MCF 10A (cell line): ENCODE measurements at regions not wholly inside any gene's neighbourhood (a gene's known extent, or its start where the extent isn't known, plus 50 kb on each side); places are given as distances from the start of the nearest gene placed in this dataset.

Experiments
- BruUV-seq: library from RNA; stranded (reverse); fragments of 400-500 nt; replicated peaks from 2 replicates; lab custom pipeline; 2021; lab: Mats Ljungman, UMichigan
- CTCF ChIA-PET: fragments of 300-600 bp; sonication (Branson Sonifier 250); formaldehyde crosslinking; extraction: SDS; loops from one replicate; lab custom pipeline; 2021; ENCODE audit warnings: antibody characterized with exemption, inconsistent platforms; lab: Yijun Ruan, JAX
- POLR2A ChIA-PET: fragments of 300-600, 350-650 bp; sonication (Branson Sonifier 250); formaldehyde crosslinking; extraction: SDS; loops from one replicate; lab custom pipeline; 2020; ENCODE audit warnings: antibody characterized with exemption, inconsistent platforms; lab: Yijun Ruan, JAX
- DNase-seq: peaks from one replicate; pipeline ENCODE4 v3.0.0-alpha.2; 2018; ENCODE audit not compliant: unreplicated experiment
- H3K27ac Mint-ChIP-seq: one replicate; pipeline ENCODE4 v1.8.0; 2022; ENCODE audit warnings: mild to moderate bottlenecking, low read depth, mixed read lengths; ENCODE audit not compliant: unreplicated experiment
- H3K27me3 Mint-ChIP-seq: one replicate; pipeline ENCODE4 v1.8.0; 2022; ENCODE audit warnings: mixed read lengths; ENCODE audit not compliant: insufficient read depth, unreplicated experiment
- H3K36me3 Mint-ChIP-seq: one replicate; pipeline ENCODE4 v1.8.0; 2022; ENCODE audit warnings: mild to moderate bottlenecking, moderate library complexity, mixed read lengths; ENCODE audit not compliant: insufficient read depth, unreplicated experiment
- H3K4me1 Mint-ChIP-seq: one replicate; pipeline ENCODE4 v1.8.0; 2022; ENCODE audit warnings: mixed read lengths; ENCODE audit not compliant: insufficient read depth, unreplicated experiment
- H3K4me3 Mint-ChIP-seq: one replicate; pipeline ENCODE4 v1.8.0; 2022; ENCODE audit warnings: mild to moderate bottlenecking, moderate library complexity, mixed read lengths; ENCODE audit not compliant: unreplicated experiment
- H3K9me3 Mint-ChIP-seq: one replicate; pipeline ENCODE4 v1.8.0; 2022; ENCODE audit warnings: mixed read lengths; ENCODE audit not compliant: unreplicated experiment
- CTCF ChIP-seq: fragments of 200-600 bp; IDR thresholded peaks from one replicate; pipeline ENCODE4 v1.8.0; 2022; ENCODE audit warnings: antibody characterized with exemption, mild to moderate bottlenecking; ENCODE audit not compliant: unreplicated experiment
- intact Hi-C: fragments of 100-400 bp; cut with micrococcal nuclease; formaldehyde crosslinking; loops from 2 replicates; pipeline ENCODE4 v1.14.1; 2022

- no peak for DNase-seq
- H3K27me3 Mint-ChIP-seq, result no peaks in the 10 kb centered on the region
- ChIA-PET POLR2A (no interaction called here), CTCF (interaction anchor here (0.7 kb wide), 1 partner anchor 72 kb away, joined by 3 read pairs; no protein-coding TSS in a partner anchor)
- peaks cover 8% of the 10 kb centered on the region for H3K36me3 Mint-ChIP-seq
- H3K4me1 Mint-ChIP-seq, result no peaks in the 10 kb centered on the region
- intact Hi-C loops, result no loop called here
- H3K9me3 Mint-ChIP-seq, result no peaks in the 10 kb centered on the region
- no peak for TF ChIP-seq CTCF
- H3K4me3 Mint-ChIP-seq, result no peak overlapping the region
- H3K27ac Mint-ChIP-seq, result no peak overlapping the region
- BruUV-seq, result no TSS peak
Observed at GRCh38 chr2:120904379-120904778, 168.7 kb downstream of the GLI2 start.

- intact Hi-C loops, result no loop called here
- Mint-ChIP-seq H3K27ac (no peak overlapping the region), H3K36me3 (peaks cover 8% of the 10 kb centered on the region), H3K27me3 (no peaks in the 10 kb centered on the region), H3K4me1 (no peaks in the 10 kb centered on the region), H3K4me3 (no peak overlapping the region), H3K9me3 (no peaks in the 10 kb centered on the region)
- BruUV-seq, result no TSS peak
- POLR2A ChIA-PET, result no interaction called here
- no peak for DNase-seq
- TF ChIP-seq CTCF, result no peak
- CTCF ChIA-PET, result interaction anchor here (1.0 kb wide), 1 partner anchor 24 kb away, joined by 3 read pairs; no protein-coding TSS in a partner anchor
Observed at GRCh38 chr2:120904830-120905234, 169.2 kb downstream of the GLI2 start.

GRCh38 chr2:120905298-120905697, 169.6 kb downstream of the GLI2 start:
- no peak overlapping the region for H3K4me3 Mint-ChIP-seq
- BruUV-seq, result no TSS peak
- no peak overlapping the region for H3K27ac Mint-ChIP-seq
- intact Hi-C loops, result no loop called here
- H3K4me1 Mint-ChIP-seq, result no peaks in the 10 kb centered on the region
- no peak for TF ChIP-seq CTCF
- H3K27me3 Mint-ChIP-seq, result no peaks in the 10 kb centered on the region
- H3K36me3 Mint-ChIP-seq, result peaks cover 8% of the 10 kb centered on the region
- ChIA-PET CTCF (interaction anchor here (0.6 to 1.0 kb wide), 2 partner anchors 25 to 908 kb away, joined by 3 to 4 read pairs; no protein-coding TSS in a partner anchor), POLR2A (interaction anchor here (1.1 kb wide), 1 partner anchor 14 kb away, joined by 3 read pairs; no protein-coding TSS in a partner anchor)
- no peaks in the 10 kb centered on the region for H3K9me3 Mint-ChIP-seq
- no peak for DNase-seq

GRCh38 chr2:120905824-120906571, 170.3 kb downstream of the GLI2 start:
- no peak for TF ChIP-seq CTCF
- CTCF ChIA-PET, result interaction anchor here (0.6 to 1.0 kb wide), 3 partner anchors 25 to 907 kb away, joined by 3 to 4 read pairs (median 3); no protein-coding TSS in a partner anchor
- peaks cover 8% of the 10 kb centered on the region for H3K36me3 Mint-ChIP-seq
- no TSS peak for BruUV-seq
- no peaks in the 10 kb centered on the region for H3K9me3 Mint-ChIP-seq
- intact Hi-C loops, result no loop called here
- H3K4me3 Mint-ChIP-seq, result no peak overlapping the region
- no peak for DNase-seq
- POLR2A ChIA-PET, result interaction anchor here (1.1 kb wide), 1 partner anchor 15 kb away, joined by 3 read pairs; no protein-coding TSS in a partner anchor
- H3K4me1 Mint-ChIP-seq, result peaks cover 4% of the 10 kb centered on the region
- H3K27ac Mint-ChIP-seq, result no peak overlapping the region
- no peaks in the 10 kb centered on the region for H3K27me3 Mint-ChIP-seq
